Endothelial cell of hepatic sinusoid (primary cell): ENCODE measurements at regions not wholly inside any gene's neighbourhood (a gene's known extent, or its start where the extent isn't known, plus 50 kb on each side); places are given as distances from the start of the nearest gene placed in this dataset.

Source experiments
- in situ Hi-C: cut with HindIII; loops from 2 replicates; pipeline ENCODE4 v1.10.0; 2017; ENCODE audit warnings: low sequenced_read_pairs

DNA sequence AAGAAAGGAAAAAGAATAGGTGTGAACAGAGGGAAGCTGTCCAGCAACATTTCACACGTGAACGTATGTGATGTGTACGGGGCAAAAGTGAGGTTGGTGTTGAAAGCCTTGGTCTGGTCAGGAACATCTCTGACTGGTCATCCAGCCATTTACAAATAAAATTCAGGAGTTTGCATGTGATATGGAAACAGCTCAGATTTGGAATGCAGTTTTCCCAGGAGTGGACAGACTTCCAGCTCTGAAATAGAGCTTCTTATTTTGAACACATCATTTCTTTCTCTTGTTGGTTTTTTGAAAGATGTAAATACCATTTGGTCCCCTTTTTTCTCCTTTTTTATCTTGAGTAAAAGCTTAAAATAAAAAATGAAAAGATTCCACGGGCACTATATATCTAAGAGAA, 566.2 kb upstream of the ZFHX3 start:
- in situ Hi-C loops, result no loop called here

DNA sequence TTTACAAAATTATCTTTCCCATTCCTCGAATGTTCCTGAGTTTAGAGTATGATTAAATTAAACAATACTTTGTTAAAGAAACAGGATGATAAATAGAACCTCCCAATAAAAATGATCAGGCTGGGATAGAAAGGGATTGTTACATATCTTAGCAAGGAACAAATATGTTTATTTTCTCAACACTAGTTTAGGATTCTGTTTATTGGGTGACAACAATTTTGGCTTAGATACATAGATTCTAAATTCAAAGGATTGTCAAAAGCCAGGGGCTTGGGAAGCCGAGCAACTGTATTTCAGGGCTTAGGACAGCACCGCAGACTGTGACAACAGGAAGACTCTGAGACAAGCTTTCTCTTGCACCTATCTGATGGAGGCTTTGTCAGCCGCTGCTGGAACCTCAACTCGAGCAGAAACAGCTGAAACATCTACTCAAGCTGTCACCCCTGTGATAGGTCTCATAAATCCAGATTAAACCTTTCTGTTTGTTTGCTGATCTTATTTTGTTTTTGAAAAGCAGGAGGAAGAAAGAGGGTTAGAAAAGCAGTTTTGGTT, 562.8 kb upstream of the ZFHX3 start:
- in situ Hi-C loops, result no loop called here

DNA sequence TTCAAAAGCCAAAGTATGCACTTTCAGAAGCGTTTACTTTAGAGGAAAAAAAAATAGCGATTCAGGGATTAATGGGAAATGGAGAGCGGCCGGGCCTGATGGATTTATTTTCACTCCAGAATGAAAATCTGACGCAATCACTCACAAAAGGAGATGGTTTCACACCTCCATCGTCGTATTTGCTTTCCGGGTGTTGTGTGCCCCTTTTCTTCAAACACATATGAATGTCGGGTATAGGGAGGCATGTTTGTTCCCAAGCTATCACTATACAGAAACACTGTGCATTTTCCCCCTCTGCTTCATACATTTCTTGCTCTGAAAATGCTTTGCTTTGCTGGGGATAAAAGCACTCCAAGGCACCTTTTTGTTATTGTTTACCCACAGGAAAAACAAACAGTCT, 562.2 kb upstream of the ZFHX3 start:
- in situ Hi-C loops, result no loop called here

DNA sequence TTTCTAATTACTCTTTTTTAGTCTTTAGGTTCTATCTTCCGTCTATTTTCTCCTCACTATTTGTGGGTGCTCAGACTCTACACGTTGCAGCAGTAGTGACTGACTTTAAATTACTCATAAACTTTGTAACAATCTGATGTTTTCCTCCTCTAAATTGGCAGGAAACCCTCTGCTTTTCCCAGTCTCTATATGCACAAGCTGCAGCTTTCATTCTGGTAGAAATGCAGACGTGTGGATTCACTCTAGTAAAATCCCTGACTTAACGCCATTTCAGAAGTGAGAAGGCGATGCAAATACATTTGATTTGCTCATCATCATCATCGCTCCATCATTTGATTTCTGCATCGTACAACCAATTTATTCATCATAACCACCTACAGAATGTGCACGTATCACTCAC, 561.0 kb upstream of the ZFHX3 start:
- in situ Hi-C loops, result no loop called here

DNA sequence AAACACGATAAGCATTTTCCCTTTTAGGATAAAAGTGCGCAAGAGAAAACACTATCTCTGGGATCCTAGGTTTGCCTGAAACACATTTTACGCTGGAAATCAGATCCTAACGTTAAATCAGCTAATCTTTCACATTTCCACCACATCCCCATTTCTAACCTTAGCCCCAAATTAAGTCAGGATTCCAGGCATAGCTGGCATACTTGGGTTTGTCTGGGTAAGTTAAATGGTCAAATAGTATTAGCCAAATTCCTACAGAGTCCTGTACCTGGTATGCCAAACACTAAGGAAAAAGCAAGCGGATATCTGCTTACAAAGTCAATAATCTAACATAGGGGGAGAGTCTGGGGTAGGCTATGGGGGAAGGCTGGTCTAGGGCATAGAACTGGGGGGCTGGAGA, 557.4 kb upstream of the ZFHX3 start:
- in situ Hi-C loops, result no loop called here

DNA sequence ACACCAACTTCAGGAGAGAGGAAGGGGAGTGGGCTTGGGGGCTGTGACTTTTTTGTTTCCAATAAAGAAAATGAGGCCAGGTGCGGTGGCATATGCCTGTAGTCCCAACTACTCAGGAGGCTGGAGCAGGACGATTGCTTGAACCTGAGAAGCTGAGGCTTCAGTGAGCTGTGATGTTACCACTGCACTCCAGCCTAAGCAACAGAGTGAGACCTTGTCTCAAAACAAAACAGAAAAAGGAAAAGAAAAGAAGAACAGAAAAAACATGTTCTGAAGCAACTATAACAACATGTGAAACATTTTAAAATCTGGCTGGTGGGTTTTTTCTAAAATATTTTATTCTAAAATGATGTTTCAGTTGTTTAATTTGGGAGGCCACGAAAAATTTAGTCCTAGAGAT, 554.0 kb upstream of the ZFHX3 start:
- in situ Hi-C loops, result no loop called here

DNA sequence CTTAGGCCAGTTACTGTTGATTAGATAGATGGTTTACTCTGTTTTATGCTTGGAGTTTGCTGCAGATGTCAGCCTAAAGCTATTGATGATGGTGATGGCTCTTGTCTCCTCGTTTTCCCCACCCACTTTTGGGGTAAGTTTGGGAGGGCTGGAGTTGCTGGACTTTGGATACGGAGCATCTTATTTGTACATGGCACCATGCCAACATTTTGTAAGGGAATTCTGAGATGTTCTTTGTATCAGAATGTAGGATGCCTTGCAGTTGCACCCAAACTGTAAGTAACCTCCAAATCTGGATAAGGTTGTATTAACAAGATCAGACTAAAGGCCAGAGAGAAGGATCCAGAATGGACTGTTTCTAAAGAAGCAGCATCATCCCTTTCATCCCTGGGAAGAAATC, 551.9 kb upstream of the ZFHX3 start:
- in situ Hi-C loops, result no loop called here

DNA sequence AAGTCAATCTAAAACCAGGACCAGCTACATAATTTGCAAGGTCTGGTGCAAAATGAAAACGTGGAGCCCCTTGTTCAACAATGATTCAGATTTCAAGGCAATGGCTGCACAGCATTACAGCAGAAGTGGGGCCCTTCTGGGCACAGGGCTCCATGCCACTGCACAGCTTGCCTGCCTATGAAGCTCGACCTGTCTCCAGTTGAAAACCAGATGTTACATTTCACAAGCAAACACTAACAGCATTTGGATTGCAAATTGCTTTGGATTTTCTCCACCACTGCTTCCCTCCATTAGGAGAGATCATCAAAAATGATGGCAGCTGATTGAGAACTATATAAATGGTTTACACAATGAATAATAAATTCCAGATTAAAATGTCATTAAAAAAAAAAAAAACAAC, 551.4 kb upstream of the ZFHX3 start:
- in situ Hi-C loops, result no loop called here

DNA sequence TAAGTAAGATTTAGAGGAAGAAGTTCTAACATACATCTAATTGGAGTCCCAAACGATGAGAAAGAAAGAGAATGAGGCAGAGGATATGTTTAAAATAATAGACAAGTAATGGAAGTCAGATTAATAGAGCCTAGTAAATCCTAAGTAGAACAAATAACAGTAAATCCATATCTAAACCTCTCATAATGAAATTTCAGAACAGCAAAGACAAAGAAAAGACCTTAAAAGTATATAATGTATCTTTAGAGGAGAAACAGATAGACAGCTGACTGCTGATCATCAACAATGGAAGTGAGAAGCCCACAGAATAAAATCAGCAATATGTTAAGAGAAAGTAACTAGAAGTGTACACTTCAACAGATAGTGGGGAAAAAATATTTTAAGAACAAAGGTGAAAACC, 536.2 kb upstream of the ZFHX3 start:
- in situ Hi-C loops, result no loop called here

DNA sequence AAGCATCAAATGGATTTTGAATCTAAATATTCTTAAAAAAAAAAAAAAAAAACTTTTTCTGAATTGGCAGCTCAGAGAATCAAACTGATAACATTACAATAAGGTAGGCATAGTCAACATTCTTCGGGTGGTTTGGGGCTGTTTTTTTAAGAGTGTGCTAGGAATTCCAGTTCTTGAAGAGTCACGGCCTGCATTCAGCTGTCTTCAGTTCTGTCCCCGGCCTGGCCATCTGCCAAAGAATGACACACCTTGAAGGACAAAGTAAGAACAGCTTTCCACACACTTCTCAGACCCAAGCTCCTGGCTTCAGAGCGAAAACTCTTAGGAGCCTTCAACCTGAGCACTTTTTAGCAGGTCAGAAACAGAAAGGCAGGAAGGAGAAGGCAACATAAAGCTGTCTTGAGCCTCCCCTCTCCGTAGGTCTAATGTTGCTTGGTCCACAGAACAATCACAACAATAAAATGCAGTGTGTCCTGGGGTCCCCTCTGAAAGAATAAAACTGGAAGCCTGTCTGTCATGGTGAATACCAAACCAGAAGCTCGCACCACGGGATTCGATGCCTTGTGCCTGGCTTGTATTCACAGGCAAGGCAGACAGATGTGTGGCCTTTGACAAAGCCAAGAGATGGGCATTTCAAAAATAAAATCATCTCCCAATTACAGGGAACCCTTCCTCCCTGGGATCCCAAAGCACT, 524.4 kb upstream of the ZFHX3 start:
- in situ Hi-C loops, result loop anchor here (25.0 kb wide), 1 partner anchor 135 kb away; no protein-coding TSS in a partner anchor

DNA sequence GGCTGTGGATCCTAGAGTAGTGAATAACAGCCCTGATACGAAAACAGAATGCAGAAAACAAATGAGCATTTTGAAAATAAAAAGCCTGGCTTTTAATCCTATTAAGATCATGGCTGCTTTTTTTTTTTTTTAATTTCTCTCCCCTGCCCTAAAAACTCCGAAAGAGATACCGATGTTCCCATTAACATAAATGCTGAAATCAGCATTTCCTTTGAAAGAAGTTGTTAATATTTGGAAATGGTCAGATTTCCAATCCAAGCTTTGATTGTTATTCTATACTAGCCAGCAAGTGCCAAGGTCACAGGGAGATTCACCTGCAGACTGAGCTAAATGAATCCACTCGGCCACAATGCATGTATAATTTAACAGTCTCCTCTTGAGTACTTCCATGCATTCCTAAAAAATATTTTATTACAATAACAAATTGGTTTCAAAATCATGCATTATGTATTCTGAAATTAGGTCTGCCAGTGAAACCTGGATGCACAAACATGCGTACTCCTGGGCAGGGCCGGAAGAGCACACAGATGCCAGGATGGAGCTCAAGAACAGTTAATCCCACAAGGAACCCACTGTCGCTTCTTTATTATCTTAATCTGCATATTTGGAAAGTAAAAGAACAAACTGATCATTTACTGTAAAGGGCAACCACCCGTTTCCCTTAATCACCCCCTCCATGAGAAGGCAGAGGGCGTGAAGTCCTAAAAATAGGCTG, 521.5 kb upstream of the ZFHX3 start:
- in situ Hi-C loops, result loop anchor here (25.0 kb wide), 1 partner anchor 132 kb away; no protein-coding TSS in a partner anchor

DNA sequence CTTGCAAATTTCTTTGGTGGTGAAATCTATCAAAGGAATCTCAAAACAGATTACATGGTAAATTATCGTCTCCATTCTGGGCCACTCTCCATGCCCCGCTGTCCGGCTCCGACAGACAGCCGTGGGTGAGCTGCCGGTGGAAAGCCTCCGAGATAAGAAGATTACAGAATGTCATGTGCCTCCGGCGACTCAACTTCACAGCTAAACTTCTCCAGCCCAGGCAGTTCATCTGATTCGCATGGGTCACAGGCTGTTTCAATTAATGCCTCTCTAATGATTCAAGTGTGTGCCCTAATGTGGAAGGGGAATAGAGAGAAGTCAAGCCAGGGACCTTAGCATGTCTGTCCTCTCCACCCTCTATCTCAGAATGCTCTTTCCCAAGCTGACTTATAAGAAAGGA, 520.8 kb upstream of the ZFHX3 start:
- in situ Hi-C loops, result loop anchor here (25.0 kb wide), 1 partner anchor 131 kb away; no protein-coding TSS in a partner anchor

DNA sequence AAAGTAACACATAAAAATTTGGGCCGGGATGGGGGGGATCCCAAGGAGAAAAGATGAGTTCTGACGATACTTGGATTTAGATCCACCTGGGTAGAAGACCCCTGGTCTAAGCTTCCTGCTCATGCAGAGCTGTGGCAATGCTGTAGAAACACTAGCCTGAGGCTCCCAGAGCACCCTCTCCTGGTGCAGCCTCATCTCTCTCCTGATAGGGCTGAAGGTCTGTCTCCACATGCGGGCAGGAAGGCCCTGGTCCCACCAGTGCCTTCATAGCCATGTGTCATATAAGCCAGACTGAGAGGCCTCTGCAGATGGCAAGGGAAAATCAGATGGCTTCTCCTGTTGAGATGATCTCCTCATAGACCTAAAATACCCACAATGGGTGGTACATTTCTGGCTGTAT, 518.0 kb upstream of the ZFHX3 start:
- in situ Hi-C loops, result loop anchor here (25.0 kb wide), 1 partner anchor 129 kb away; no protein-coding TSS in a partner anchor

DNA sequence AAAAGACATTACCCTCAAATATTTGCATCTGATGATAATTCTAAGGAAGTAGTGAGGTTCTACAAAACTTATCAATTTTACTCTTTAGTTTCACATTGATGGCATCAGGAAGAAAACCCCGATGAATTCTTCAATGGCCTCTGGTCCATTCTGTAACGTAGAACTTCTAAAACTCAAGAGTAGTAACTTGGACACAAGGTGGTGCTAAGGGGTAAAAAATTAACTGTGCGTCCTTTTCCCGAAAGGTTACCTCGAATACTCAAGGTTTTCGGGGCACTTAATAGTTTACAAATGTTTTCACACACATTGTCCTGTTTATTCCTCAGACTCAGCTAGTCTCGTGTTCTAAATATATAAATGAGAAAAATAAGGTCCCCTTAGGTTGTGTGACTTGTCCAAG, 517.3 kb upstream of the ZFHX3 start:
- in situ Hi-C loops, result loop anchor here (25.0 kb wide), 1 partner anchor 128 kb away; no protein-coding TSS in a partner anchor

DNA sequence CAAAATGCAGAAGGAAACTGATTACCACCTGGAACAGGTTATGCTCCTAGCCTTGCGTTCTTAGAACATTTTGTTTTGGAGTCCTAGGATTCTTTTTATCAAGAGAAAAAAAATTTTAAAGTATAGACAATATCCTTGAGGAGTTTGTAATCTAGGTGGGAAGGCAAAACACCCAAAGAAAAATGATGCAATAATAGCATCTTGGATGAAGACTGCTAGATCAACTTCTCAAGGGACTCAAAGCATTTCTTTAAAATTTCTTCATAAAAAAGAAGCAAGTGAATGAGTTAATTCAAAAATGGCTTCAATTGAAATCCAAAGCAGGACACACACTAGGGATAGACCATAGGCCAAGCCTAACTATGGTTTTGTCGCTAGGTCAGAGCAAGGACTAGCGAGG, 515.8 kb upstream of the ZFHX3 start:
- in situ Hi-C loops, result loop anchor here (25.0 kb wide), 1 partner anchor 126 kb away; no protein-coding TSS in a partner anchor

DNA sequence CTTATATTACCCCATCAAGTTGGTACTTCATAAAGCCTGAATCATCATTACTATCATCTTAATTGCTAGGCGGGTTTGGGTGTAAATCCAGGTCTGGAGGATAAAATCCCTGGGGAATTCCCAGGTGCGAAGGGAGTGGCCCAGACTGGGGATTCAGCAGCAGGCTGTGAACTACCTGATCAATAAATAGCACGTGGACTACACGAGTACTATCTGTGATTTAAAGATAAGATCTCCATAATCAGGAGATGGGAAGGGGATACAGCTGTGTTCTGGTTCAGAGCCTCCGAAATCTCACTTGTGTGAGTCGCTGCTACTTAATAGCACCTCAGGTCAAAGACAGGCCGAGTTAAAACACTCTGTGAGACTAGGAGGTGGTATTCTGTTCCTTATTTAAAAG, 512.6 kb upstream of the ZFHX3 start:
- in situ Hi-C loops, result loop anchor here (25.0 kb wide), 1 partner anchor 123 kb away; no protein-coding TSS in a partner anchor

DNA sequence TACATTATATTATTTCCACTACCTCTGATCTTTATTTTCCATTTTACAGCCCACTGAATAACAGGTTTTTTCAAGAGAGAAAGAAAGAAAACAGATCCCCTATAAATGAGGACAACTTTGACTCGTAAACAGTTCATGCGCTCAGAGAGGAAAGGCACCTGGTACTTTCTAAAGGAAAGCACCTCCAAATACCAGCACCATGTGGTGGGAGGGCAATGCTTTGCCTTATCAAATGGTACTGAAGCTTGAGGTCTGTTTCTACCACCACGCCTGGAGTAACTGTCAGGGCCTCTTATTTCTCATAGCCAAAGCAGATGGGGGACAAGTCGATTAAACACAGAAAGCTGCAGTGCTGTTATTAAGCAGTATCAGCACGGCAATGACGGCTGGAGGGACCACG, 510.3 kb upstream of the ZFHX3 start:
- in situ Hi-C loops, result loop anchor here (5.0 to 25.0 kb wide), 2 partner anchors 79 to 121 kb away; no protein-coding TSS in a partner anchor

DNA sequence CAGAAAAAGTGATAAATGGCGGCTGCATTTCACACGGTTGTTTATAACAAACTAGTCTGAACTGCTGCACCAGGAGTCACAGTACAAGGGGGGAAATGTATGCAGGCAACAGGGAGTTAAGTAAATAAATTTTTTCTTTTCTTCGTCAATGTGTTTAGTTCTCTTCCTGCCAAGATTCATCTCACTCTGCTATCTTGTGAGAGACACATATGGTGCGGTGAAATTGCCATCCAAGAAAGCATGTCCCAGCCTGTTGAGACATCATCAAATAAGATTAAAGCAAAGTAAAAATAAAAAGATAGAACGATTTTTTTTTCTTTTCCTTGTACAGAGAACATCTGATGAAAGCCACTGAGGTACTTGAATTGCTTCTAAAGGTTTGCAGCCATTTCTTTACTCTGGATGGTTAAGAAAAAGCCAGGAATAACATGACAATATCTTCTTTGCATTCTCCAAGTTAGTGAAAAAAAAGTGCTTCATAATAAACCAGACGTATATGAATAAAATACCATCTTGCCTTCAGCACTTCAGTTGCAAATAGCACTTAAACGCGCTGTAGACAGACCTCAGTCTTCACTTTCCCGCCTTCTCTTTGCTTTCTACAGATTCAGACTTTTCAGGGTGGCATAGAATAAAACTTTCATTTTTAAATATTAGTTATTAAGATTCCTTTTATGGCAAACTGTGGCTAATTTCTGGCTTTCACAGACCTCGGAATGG, 506.2 kb upstream of the ZFHX3 start:
- in situ Hi-C loops, result loop anchor here (25.0 kb wide), 1 partner anchor 117 kb away; no protein-coding TSS in a partner anchor

DNA sequence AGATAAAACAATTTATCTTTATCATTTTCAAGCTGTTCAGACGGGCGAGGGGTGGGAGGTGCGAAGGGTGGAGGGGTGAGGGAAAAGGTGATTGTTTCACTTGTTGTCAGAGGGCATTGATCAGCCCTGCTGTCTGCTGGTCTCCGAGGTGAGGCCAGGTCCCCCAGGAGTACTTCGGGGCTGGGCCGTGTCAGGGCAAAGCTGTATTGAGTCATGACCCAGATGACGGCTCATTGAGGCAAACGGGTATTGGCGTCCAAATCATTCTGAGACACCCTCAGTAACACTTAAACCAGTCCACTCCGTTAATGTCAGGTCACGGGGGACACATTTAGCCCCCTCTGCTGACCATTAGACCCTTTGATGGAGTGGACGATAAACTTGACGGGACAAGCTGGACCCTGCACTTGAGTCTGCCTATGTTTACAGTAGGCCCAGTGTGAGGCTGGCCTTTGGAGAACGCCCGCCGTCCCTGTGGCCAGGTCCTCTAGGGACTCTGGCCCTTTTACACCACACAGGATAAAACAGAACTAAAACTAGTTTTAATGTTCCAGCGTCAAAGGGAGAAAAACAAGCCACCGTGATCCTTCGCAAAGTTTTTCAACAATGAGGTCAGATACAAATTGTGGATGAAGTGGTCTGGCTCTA, 502.2 kb upstream of the ZFHX3 start:
- in situ Hi-C loops, result loop anchor here (25.0 kb wide), 1 partner anchor 113 kb away; no protein-coding TSS in a partner anchor

DNA sequence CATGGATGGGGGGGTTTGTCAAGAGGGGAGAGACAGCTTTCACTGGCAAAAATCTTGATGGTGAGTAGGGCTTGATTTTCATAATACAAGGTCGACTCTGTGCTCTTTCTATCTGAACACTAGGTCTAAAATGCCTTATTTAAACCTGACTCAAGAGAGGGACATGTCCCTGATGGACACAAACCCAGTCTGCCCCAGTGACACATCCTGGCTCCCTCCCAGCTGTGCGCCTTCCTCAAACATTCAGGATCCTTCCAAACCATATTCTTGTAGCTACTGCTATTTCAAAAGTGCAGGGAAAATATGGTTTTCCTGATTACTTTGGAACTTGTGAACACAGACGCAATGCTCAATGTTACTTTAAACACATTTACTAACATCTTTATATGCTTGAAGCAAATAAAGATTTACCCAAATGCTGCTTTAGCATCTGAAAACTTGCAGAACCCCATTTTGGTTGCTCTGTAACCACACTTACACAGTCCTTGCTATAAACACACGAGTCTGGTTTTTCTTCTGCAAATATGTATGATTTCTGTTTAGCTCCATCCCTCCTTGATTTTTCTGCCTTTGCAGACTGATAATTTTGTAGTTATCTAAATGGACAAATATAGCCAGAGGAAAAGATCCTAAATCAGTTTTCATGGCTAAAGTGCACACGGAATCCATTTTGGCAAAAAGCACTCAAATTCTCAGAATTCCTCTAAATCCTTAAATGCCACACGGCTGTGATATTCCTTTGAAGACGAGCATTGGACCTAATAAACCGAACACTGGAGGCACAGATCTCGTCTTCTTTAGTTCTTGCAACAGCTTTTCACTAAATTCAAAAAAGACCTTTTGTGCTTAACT, 499.9 kb upstream of the ZFHX3 start:
- in situ Hi-C loops, result no loop called here
